ENCODE measurements at regions not wholly inside any gene's neighbourhood (a gene's known extent, or its start where the extent isn't known, plus 50 kb on each side); places are given as distances from the start of the nearest gene placed in this dataset.
"Not testable (repeated sequence)": the region's sequence is repeated elsewhere in the genome, so short reads cannot be mapped to it uniquely, and the experiment has no call there.

DNA sequence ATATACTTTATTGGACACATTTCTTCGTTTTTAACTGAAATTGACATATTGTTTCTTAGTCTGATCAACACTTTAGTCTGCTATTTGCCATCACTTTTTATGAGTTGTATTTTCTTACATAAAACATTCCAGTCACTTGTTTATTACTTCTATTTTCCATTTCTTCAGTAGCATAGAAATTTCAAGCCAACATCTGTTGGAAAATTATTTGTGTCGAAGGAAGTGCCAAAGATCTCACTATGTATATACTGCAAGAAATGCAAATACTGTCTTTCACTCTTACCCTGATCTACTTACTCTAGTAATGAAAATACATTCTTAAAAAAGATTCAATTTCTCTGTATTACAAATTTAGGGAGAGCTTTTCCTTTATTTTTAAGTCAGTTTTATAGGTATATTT, 105.9 kb downstream of the SLC17A6 start:
- H3K27me3 Mint-ChIP-seq (ENCODE audit: insufficient read depth, low read depth) = peaks cover 2% of the 10 kb centered on the region
- no peaks in the 10 kb centered on the region for H3K36me3 Mint-ChIP-seq
- no peak overlapping the region for H2AFZ ChIP-seq (replicated peaks)
- H3K4me3 ChIP-seq = no peak overlapping the region
- H3K4me2 ChIP-seq = no peak overlapping the region
- peaks cover 26% of the 10 kb centered on the region for H3K27me3 ChIP-seq
- no peak overlapping the region for H3K9ac ChIP-seq
- H3K4me3 Mint-ChIP-seq = no peak overlapping the region
- H4K20me1 ChIP-seq (ENCODE audit: low read depth) = no peaks in the 10 kb centered on the region
- no peaks in the 10 kb centered on the region for H3K36me3 ChIP-seq
- no peak overlapping the region for H3K27ac Mint-ChIP-seq
- no peaks in the 10 kb centered on the region for H3K4me1 Mint-ChIP-seq
- H3K4me1 ChIP-seq = no peaks in the 10 kb centered on the region
- no peaks in the 10 kb centered on the region for H3K9me3 Mint-ChIP-seq
- no peaks in the 10 kb centered on the region for H3F3A ChIP-seq (ENCODE audit: low read depth)
- TF ChIP-seq EZH2phosphoT487 (IDR thresholded peaks at IDR 0.05) = no peak
- TF ChIP-seq EZH2 (IDR thresholded peaks at IDR 0.05) = no peak
- TF ChIP-seq, protein P1, sequence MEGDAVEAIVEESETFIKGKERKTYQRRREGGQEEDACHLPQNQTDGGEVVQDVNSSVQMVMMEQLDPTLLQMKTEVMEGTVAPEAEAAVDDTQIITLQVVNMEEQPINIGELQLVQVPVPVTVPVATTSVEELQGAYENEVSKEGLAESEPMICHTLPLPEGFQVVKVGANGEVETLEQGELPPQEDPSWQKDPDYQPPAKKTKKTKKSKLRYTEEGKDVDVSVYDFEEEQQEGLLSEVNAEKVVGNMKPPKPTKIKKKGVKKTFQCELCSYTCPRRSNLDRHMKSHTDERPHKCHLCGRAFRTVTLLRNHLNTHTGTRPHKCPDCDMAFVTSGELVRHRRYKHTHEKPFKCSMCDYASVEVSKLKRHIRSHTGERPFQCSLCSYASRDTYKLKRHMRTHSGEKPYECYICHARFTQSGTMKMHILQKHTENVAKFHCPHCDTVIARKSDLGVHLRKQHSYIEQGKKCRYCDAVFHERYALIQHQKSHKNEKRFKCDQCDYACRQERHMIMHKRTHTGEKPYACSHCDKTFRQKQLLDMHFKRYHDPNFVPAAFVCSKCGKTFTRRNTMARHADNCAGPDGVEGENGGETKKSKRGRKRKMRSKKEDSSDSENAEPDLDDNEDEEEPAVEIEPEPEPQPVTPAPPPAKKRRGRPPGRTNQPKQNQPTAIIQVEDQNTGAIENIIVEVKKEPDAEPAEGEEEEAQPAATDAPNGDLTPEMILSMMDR (IDR thresholded peaks at IDR 0.05) = no peak
- no peak for DNase-seq (ENCODE audit: low spot score)
- H3K27ac ChIP-seq = no peak overlapping the region
- H3K9me3 ChIP-seq (ENCODE audit: low read depth) = no peaks in the 10 kb centered on the region
- H3K79me2 ChIP-seq (ENCODE audit: low read depth) = no peaks in the 10 kb centered on the region

DNA sequence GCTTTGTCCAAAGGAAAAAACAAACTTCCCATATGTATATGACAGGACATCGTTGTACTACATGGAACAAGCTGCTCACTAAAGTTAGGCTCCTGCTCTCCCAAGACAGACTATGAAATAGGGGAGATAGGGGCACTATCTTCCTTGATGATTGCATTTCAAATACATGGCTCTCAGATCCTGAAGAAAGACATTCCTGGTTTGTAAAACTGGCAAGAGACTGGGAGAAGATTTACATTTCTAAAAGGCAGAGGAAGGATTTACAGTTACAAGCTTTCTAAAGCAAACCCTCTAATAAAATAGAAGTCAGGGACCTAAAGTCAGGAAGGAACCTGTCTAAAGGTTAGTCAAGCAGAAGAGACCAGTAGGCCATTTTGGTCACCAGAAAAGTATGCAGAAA, 103.7 kb downstream of the SLC17A6 start:
- DNase-seq (ENCODE audit: low spot score) = no peak
- Mint-ChIP-seq H3K27me3 (ENCODE audit: insufficient read depth, low read depth) (peaks cover 2% of the 10 kb centered on the region), H3K4me3 (no peak overlapping the region)

DNA sequence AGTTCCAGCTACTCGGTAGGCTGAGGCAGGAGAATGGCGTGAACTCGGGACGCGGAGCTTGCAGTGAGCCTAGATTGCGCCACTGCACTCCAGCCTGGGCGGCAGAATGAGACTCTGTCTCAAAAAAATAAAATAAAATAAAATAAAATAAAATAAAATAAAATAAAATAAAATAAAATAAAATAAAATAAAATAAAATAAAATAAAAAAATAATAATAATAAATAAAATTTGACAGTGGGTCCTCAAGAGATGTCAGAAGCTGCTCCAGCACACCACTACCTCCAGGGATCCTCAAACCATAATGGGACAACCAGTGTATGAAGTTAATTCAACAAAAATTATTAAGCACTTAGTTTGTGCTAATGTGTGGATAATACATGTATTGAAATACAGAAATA, 97.4 kb downstream of the SLC17A6 start:
- H3K9ac ChIP-seq; H2AFZ ChIP-seq (replicated peaks); H3K36me3 ChIP-seq; H3K27me3 Mint-ChIP-seq (ENCODE audit: insufficient read depth, low read depth); H3K4me3 Mint-ChIP-seq; H3K27me3 ChIP-seq; DNase-seq (ENCODE audit: low spot score); H3K36me3 Mint-ChIP-seq; H3K4me2 ChIP-seq; H3K4me3 ChIP-seq; H3K4me1 ChIP-seq; H3K9me3 ChIP-seq (ENCODE audit: low read depth); H4K20me1 ChIP-seq (ENCODE audit: low read depth); H3K79me2 ChIP-seq (ENCODE audit: low read depth); H3K27ac Mint-ChIP-seq; H3K27ac ChIP-seq; H3F3A ChIP-seq (ENCODE audit: low read depth); H3K9me3 Mint-ChIP-seq: not testable (repeated sequence)
- H3K4me1 Mint-ChIP-seq = peaks cover 22% of the 10 kb centered on the region

More for the DNA sequence above, 103.7 kb downstream of the SLC17A6 start:
- Histone ChIP-seq H3K27me3 (peaks cover 26% of the 10 kb centered on the region), H3K9ac (no peak overlapping the region), H4K20me1 (ENCODE audit: low read depth) (no peaks in the 10 kb centered on the region), H3K4me2 (no peak overlapping the region), H2AFZ (replicated peaks) (peak overlapping the region; percentile 38), H3K36me3 (no peaks in the 10 kb centered on the region), H3K4me1 (no peaks in the 10 kb centered on the region), H3F3A (ENCODE audit: low read depth) (no peaks in the 10 kb centered on the region), H3K9me3 (ENCODE audit: low read depth) (no peaks in the 10 kb centered on the region), H3K27ac (no peak overlapping the region), H3K79me2 (ENCODE audit: low read depth) (no peaks in the 10 kb centered on the region), H3K4me3 (no peak overlapping the region)
- TF ChIP-seq EZH2phosphoT487 (IDR thresholded peaks at IDR 0.05) (no peak), EZH2 (IDR thresholded peaks at IDR 0.05) (no peak)
- TF ChIP-seq, protein P1 (IDR thresholded peaks at IDR 0.05) = no peak
- H3K4me1 Mint-ChIP-seq = no peaks in the 10 kb centered on the region
- no peaks in the 10 kb centered on the region for H3K9me3 Mint-ChIP-seq
- H3K36me3 Mint-ChIP-seq = no peaks in the 10 kb centered on the region
- no peak overlapping the region for H3K27ac Mint-ChIP-seq

DNA sequence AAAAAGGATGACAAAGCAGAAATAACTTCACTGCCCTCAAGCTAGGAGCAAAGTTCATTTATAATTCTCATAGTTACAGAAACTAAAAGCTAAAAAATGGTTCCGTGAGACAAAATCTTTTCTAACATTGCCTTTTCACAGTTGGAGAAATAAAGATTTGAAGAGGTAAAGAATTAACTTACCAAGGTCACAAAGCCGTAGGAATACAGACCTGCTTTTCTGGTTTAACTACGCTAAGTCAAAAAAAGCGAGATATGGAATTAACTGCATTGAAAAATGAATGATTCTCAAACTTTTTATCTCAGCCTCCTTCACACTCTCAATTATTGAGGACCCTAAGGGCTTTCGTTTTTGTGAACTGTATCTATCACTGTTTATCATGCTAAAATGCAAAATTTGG, 95.3 kb downstream of the SLC17A6 start:
- Mint-ChIP-seq H3K27ac (no peak overlapping the region), H3K4me3 (no peak overlapping the region)
- no peak for DNase-seq (ENCODE audit: low spot score)

More for the DNA sequence above, 95.3 kb downstream of the SLC17A6 start:
- H4K20me1 ChIP-seq (ENCODE audit: low read depth) = no peaks in the 10 kb centered on the region
- Mint-ChIP-seq H3K27me3 (ENCODE audit: insufficient read depth, low read depth) (peaks cover 6% of the 10 kb centered on the region), H3K4me1 (peaks cover 27% of the 10 kb centered on the region), H3K9me3 (peaks cover 6% of the 10 kb centered on the region), H3K36me3 (no peaks in the 10 kb centered on the region)
- H3K36me3 ChIP-seq = no peaks in the 10 kb centered on the region
- H3K27me3 ChIP-seq = no peaks in the 10 kb centered on the region
- TF ChIP-seq, protein P1 (IDR thresholded peaks at IDR 0.05) = no peak
- no peak for TF ChIP-seq EZH2phosphoT487 (IDR thresholded peaks at IDR 0.05)
- TF ChIP-seq EZH2 (IDR thresholded peaks at IDR 0.05) = no peak
- no peak overlapping the region for H3K9ac ChIP-seq
- H3K4me2 ChIP-seq = no peak overlapping the region
- peak overlapping the region; percentile 57 for H2AFZ ChIP-seq (replicated peaks)
- H3K4me1 ChIP-seq = no peaks in the 10 kb centered on the region
- no peak overlapping the region for H3K27ac ChIP-seq
- no peaks in the 10 kb centered on the region for H3K79me2 ChIP-seq (ENCODE audit: low read depth)
- no peak overlapping the region for H3K4me3 ChIP-seq
- no peaks in the 10 kb centered on the region for H3F3A ChIP-seq (ENCODE audit: low read depth)
- H3K9me3 ChIP-seq (ENCODE audit: low read depth) = no peaks in the 10 kb centered on the region

Data from neural progenitor cell (in vitro differentiated cells).